ENCODE measurements at regions not wholly inside any gene's neighbourhood (a gene's known extent, or its start where the extent isn't known, plus 50 kb on each side); places are given as distances from the start of the nearest gene placed in this dataset.

DNA sequence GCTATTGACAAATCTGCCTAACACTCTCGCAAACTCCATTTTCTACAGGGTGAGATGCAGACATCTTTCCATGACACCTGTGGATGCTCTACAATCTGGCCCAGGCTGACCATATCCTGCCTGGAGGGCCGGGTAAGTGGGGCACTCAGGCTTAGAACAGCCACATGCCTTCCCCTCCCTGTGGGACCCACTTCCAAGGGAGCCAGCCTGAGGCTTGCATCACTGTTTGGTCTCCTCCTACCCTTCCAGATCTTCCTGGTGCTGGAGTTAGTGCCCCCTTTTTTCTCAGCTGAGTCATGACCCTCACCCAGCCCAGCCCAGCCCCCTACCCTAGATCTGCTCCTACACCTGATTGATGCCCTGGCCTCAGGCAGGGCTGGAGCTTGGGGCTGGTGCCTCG is 62.0 kb upstream of the KCNK12 start:
- no peak for TF ChIP-seq CTCF (IDR thresholded peaks at IDR 0.05)
- no peak for TF ChIP-seq POLR2A (IDR thresholded peaks at IDR 0.05)
